A549 (cell line): ENCODE measurements at regions not wholly inside any gene's neighbourhood (a gene's known extent, or its start where the extent isn't known, plus 50 kb on each side); places are given as distances from the start of the nearest gene placed in this dataset.

Experiments used
- ATAC-seq, 2 experiments: fragments of 200-7000 bp in 1 of 2; fragments of >200 bp in 1 of 2; cut with Nextera tagmentation in 1 of 2; cut with Tn5 transposase in 1 of 2; 3 replicates each; pipeline versions ENCODE4 v1.8.0 to v1.9.1; 2018 to 2020; ENCODE audit warnings: mild to moderate bottlenecking in 1 of 2, moderate library complexity in 1 of 2
- CTCF ChIA-PET: fragments of 300-600 bp; sonication (Branson Sonifier 250); formaldehyde crosslinking; extraction: SDS; loops from one replicate; lab custom pipeline; 2021; ENCODE audit warnings: antibody characterized with exemption, inconsistent platforms; lab: Yijun Ruan, JAX
- POLR2A ChIA-PET: fragments of 350-600 bp; formaldehyde crosslinking; extraction: SDS; loops from one replicate; lab custom pipeline; 2021; ENCODE audit warnings: antibody characterized with exemption, inconsistent platforms; lab: Yijun Ruan, JAX
- DNase-seq, 2 experiments: peaks; one replicate each; pipeline versions ENCODE4 v3.0.0 to v3.0.0-alpha.2; 2011 to 2016; ENCODE audit warnings: low read depth in 1 of 2, low spot score in 1 of 2
- FAIRE-seq: peaks from 2 replicates; lab custom pipeline; 2011; peaks lifted over from hg19 to GRCh38; lab: Jason Lieb, UNC
- H3K27ac ChIP-seq, 2 experiments: fragments of >200 bp; sonication (Bioruptor Twin); formaldehyde crosslinking; 3 replicates each; pipeline ENCODE4 v1.5.1; 2016 to 2017
- H3K4me1 ChIP-seq: fragments of >200 bp; sonication (Bioruptor Twin); formaldehyde crosslinking; 3 replicates; pipeline ENCODE4 v1.6.1; 2016
- H3K4me2 ChIP-seq: fragments of >200 bp; sonication (Bioruptor Twin); formaldehyde crosslinking; 3 replicates; pipeline ENCODE4 v1.6.1; 2016
- H3K4me3 ChIP-seq: fragments of >200 bp; sonication (Bioruptor Twin); formaldehyde crosslinking; 3 replicates; pipeline ENCODE4 v1.5.1; 2016
- H3K9me3 ChIP-seq: fragments of >200 bp; sonication (Bioruptor Twin); formaldehyde crosslinking; 3 replicates; pipeline ENCODE4 v1.6.1; 2016
- CEBPB ChIP-seq, 2 experiments: fragments of >200 bp in 1 of 2; sonication (Bioruptor Twin) in 1 of 2; formaldehyde crosslinking in 1 of 2; IDR thresholded peaks; 2 replicates each; pipeline ENCODE4 v1.6.1; 2012 to 2016
- CTCF ChIP-seq: fragments of >200 bp; sonication (Bioruptor Twin); formaldehyde crosslinking; IDR thresholded peaks from 3 replicates; pipeline ENCODE4 v1.5.1; 2016
- EHF ChIP-seq: fragments of 250-450 bp; sonication (Bioruptor Pico); IDR thresholded peaks from 2 replicates; pipeline ENCODE4 v1.5.0; 2020; ENCODE audit warnings: mild to moderate bottlenecking
- EHMT2 ChIP-seq: fragments of 200-600 bp; sonication (generic); IDR thresholded peaks from 2 replicates; pipeline ENCODE4 v1.6.1; 2016; ENCODE audit warnings: antibody characterized with exemption, low read depth, mild to moderate bottlenecking, moderate library complexity
- EP300 ChIP-seq, 2 experiments: fragments of >200 bp; sonication (Bioruptor Twin); formaldehyde crosslinking; IDR thresholded peaks; 2 replicates in 1 of 2; 3 replicates in 1 of 2; pipeline ENCODE4 v1.6.1; 2016 to 2017
- ESRRA ChIP-seq: fragments of 150-350 bp; IDR thresholded peaks from 2 replicates; pipeline ENCODE4 v1.6.1; 2014; ENCODE audit warnings: mild to moderate bottlenecking, low read length, borderline replicate concordance
- HES2 ChIP-seq: fragments of >200 bp; sonication (Bioruptor Twin); formaldehyde crosslinking; IDR thresholded peaks from 2 replicates; pipeline ENCODE4 v1.6.1; 2016
- HOXA7 ChIP-seq: fragments of 250-450 bp; sonication (Bioruptor Pico); IDR thresholded peaks from 2 replicates; pipeline ENCODE4 v1.5.0; 2020; ENCODE audit warnings: mild to moderate bottlenecking, moderate library complexity
- JUNB ChIP-seq: fragments of >200 bp; sonication (Bioruptor Twin); formaldehyde crosslinking; IDR thresholded peaks from 2 replicates; pipeline ENCODE4 v1.6.1; 2016
- KDM1A ChIP-seq: fragments of 200-600 bp; sonication (generic); IDR thresholded peaks from 2 replicates; pipeline ENCODE4 v1.6.1; 2016; ENCODE audit warnings: low read depth, mild to moderate bottlenecking
- MYC ChIP-seq: IDR thresholded peaks from 2 replicates; pipeline ENCODE4 v1.6.1; 2012; ENCODE audit warnings: mild to moderate bottlenecking, inconsistent platforms, low read length, improper control_type of control experiment, borderline replicate concordance
- NFE2L2 ChIP-seq: fragments of 150-350 bp; conservative IDR thresholded peaks from 2 replicates; pipeline ENCODE4 v1.6.1; 2014; ENCODE audit warnings: low read length
- PBX3 ChIP-seq: IDR thresholded peaks from 2 replicates; pipeline ENCODE4 v1.6.1; 2012
- RARB ChIP-seq: fragments of 250-450 bp; sonication (Bioruptor Pico); IDR thresholded peaks from 2 replicates; pipeline ENCODE4 v1.8.0; 2021; ENCODE audit warnings: mild to moderate bottlenecking, moderate library complexity
- REST ChIP-seq: fragments of 200-600 bp; sonication (generic); IDR thresholded peaks from 2 replicates; pipeline ENCODE4 v1.6.1; 2016; ENCODE audit warnings: antibody characterized with exemption, mild to moderate bottlenecking, moderate library complexity
- SREBF2 ChIP-seq: fragments of 450-650 bp; IDR thresholded peaks from 2 replicates; pipeline ENCODE4 v1.6.1; 2014; ENCODE audit warnings: mild to moderate bottlenecking, moderate library complexity
- TFCP2L1 ChIP-seq: fragments of 250-450 bp; sonication (Bioruptor Pico); IDR thresholded peaks from 2 replicates; pipeline ENCODE4 v1.5.0; 2021; ENCODE audit warnings: mild to moderate bottlenecking
- USF2 ChIP-seq: fragments of 450-650 bp; IDR thresholded peaks from 2 replicates; pipeline ENCODE4 v1.6.1; 2014; ENCODE audit warnings: antibody characterized with exemption
- ZFP36 ChIP-seq: fragments of 450-650 bp; IDR thresholded peaks from 2 replicates; pipeline ENCODE4 v1.6.1; 2014; ENCODE audit warnings: borderline replicate concordance; ENCODE audit not compliant: partially characterized antibody
- WGBS: methylation state at CpG from one replicate; pipeline ENCODE4 v1.1.6; 2017; ENCODE audit errors: missing lambda C conversion rate; 5-methylcytosine and 5-hydroxymethylcytosine counted together

GRCh38 chr1:53385276-53386225 lies 57.7 kb upstream of the LRP8 start:
- H3K9me3 ChIP-seq = 0 out of 3 replicates have a peak, but pooled peaks cover 3% of the 10 kb centered on the region
- no peak overlapping the region for H3K4me2 ChIP-seq
- no peak overlapping the region for H3K4me3 ChIP-seq
- CTCF ChIA-PET = interaction anchor here (1.2 kb wide), 1 partner anchor 107 kb away, joined by 3 read pairs; no protein-coding TSS in a partner anchor
- DNase-seq = no peak
- TF ChIP-seq REST = no peak
- TF ChIP-seq RARB (CRISPR knock-in tag) = no peak
- TF ChIP-seq KDM1A = no peak
- TF ChIP-seq ZFP36 = no peak
- no peak for TF ChIP-seq NFE2L2
- TF ChIP-seq EHF = no peak
- no peak for TF ChIP-seq EHMT2
- TF ChIP-seq JUNB = no peak
- TF ChIP-seq, all 56 proteins: peak for 0
- ATAC-seq (no peak), FAIRE-seq (no peak)
- Histone ChIP-seq H3K4me1 (peaks cover 11% of the 10 kb centered on the region; the same call in 2 of the 3 replicates), H3K27ac (no peak overlapping the region)
- 59% methylated on average over 10 of the region's 11 CpGs for WGBS
- POLR2A ChIA-PET = no interaction called here

GRCh38 chr1:53388963-53389362 lies 61.1 kb upstream of the LRP8 start:
- H3K4me2 ChIP-seq = no peak overlapping the region
- no peak for DNase-seq
- FAIRE-seq = no peak
- WGBS = 77% methylated on average over 4 of the region's 4 CpGs
- ChIA-PET POLR2A (no interaction called here), CTCF (interaction anchor here (0.9 to 15.0 kb wide), 2 partner anchors 12 to 112 kb away, joined by 3 to 244 read pairs; no protein-coding TSS in a partner anchor)
- TF ChIP-seq CTCF = no peak
- TF ChIP-seq HES2 = no peak
- no peak for TF ChIP-seq CEBPB (IDR thresholded peaks at IDR 0.05)
- H3K4me3 ChIP-seq = no peak overlapping the region
- no peak for ATAC-seq
- 0 out of 3 replicates have a peak, but pooled peaks cover 3% of the 10 kb centered on the region for H3K9me3 ChIP-seq
- H3K4me1 ChIP-seq = no peaks in the 10 kb centered on the region
- no peak overlapping the region for H3K27ac ChIP-seq

GRCh38 chr1:53390261-53390660 lies 62.4 kb upstream of the LRP8 start:
- 55% methylated on average over 5 of the region's 5 CpGs for WGBS
- CTCF ChIA-PET = interaction anchor here (0.6 to 15.0 kb wide), 3 partner anchors 47 to 114 kb away, joined by 3 to 244 read pairs (median 3); no protein-coding TSS in a partner anchor

More at GRCh38 chr1:53390261-53390660, 62.4 kb upstream of the LRP8 start:
- ATAC-seq (no peak), DNase-seq (no peak), FAIRE-seq (no peak)
- Histone ChIP-seq H3K4me2 (no peak overlapping the region), H3K4me3 (no peak overlapping the region), H3K9me3 (0 out of 3 replicates have a peak, but pooled peaks cover 3% of the 10 kb centered on the region), H3K27ac (no peak overlapping the region), H3K4me1 (no peaks in the 10 kb centered on the region)
- TF ChIP-seq ESRRA (no peak), HOXA7 (CRISPR knock-in tag) (no peak), EP300 (IDR thresholded peaks at IDR 0.05) (no peak), SREBF2 (no peak), MYC (no peak), CEBPB (IDR thresholded peaks at IDR 0.05) (no peak), USF2 (no peak), NFE2L2 (no peak), EHMT2 (no peak), TFCP2L1 (CRISPR knock-in tag) (no peak), PBX3 (no peak), RARB (CRISPR knock-in tag) (no peak)
- POLR2A ChIA-PET = no interaction called here
